GM12878 (cell line): ENCODE measurements at regions not wholly inside any gene's neighbourhood (a gene's known extent, or its start where the extent isn't known, plus 50 kb on each side); places are given as distances from the start of the nearest gene placed in this dataset.

ENCODE experiments used
- ATAC-seq: fragments of 200-7000 bp; cut with Tn5 transposase; 3 replicates; pipeline ENCODE4 v1.9.1; 2020; ENCODE audit warnings: mild to moderate bottlenecking, moderate library complexity
- BruUV-seq: library from RNA; stranded (reverse); fragments of 400-500 nt; replicated peaks from 2 replicates; lab custom pipeline; 2021; lab: Mats Ljungman, UMichigan
- CTCF ChIA-PET: fragments of 300-600 bp; sonication (Branson Sonifier 250); formaldehyde crosslinking; extraction: SDS; loops from one replicate; lab custom pipeline; 2021; ENCODE audit warnings: inconsistent platforms; lab: Yijun Ruan, JAX
- POLR2A ChIA-PET: fragments of 350-600 bp; formaldehyde crosslinking; extraction: SDS; loops from one replicate; lab custom pipeline; 2021; ENCODE audit warnings: inconsistent platforms; lab: Charles Lee
- RAD21 ChIA-PET: fragments of 300-600 bp; sonication (Branson Sonifier 250); formaldehyde crosslinking; loops from one replicate; lab custom pipeline; 2023; ENCODE audit warnings: antibody characterized with exemption; ENCODE audit not compliant: unreplicated experiment; lab: Charles Lee
- SMC1A ChIA-PET: fragments of 300-600 bp; sonication (Branson Sonifier 250); formaldehyde crosslinking; loops from one replicate; lab custom pipeline; 2023; ENCODE audit not compliant: unreplicated experiment, uncharacterized antibody; lab: Charles Lee
- DNase-seq: peaks from one replicate; pipeline ENCODE4 v3.0.0-alpha.2; 2011; ENCODE audit warnings: low read depth, low spot score
- FAIRE-seq: peaks from 3 replicates; lab custom pipeline; 2011; peaks lifted over from hg19 to GRCh38; lab: Jason Lieb, UNC
- H2AFZ ChIP-seq: 2 replicates; pipeline ENCODE4 v1.6.0; 2011; ENCODE audit warnings: low read depth, low read length, control low read depth; ENCODE audit not compliant: control insufficient read depth
- H3K27ac ChIP-seq: 2 replicates; pipeline ENCODE4 v1.5.1; 2011; ENCODE audit warnings: control low read depth; ENCODE audit not compliant: control insufficient read depth, insufficient read depth
- H3K27me3 ChIP-seq, 2 experiments: replicated peaks in 1 of 2; 2 replicates each; pipeline versions ENCODE4 v1.6.0 to v1.6.1; 2011; ENCODE audit warnings: low read length in 1 of 2; ENCODE audit not compliant: control insufficient read depth in 2 of 2, insufficient read depth in 2 of 2
- H3K36me3 ChIP-seq, 2 experiments: 2 replicates each; pipeline ENCODE4 v1.5.1; 2011; ENCODE audit warnings: low read length in 1 of 2; ENCODE audit not compliant: control insufficient read depth in 2 of 2, insufficient read depth in 2 of 2
- H3K4me1 ChIP-seq: 2 replicates; pipeline ENCODE4 v1.6.1; 2011; ENCODE audit warnings: mild to moderate bottlenecking, low read length, moderate library complexity, mixed read lengths; ENCODE audit not compliant: control insufficient read depth, insufficient read depth
- H3K4me2 ChIP-seq: 2 replicates; pipeline ENCODE4 v1.6.0; 2011; ENCODE audit warnings: control low read depth; ENCODE audit not compliant: control insufficient read depth, insufficient read depth
- H3K4me3 ChIP-seq: fragments of 200-600 bp; sonication (generic); 2 replicates; pipeline ENCODE4 v1.5.1; 2016
- H3K79me2 ChIP-seq: 2 replicates; pipeline ENCODE4 v1.6.0; 2011; ENCODE audit warnings: low read length; ENCODE audit not compliant: control insufficient read depth, insufficient read depth
- H3K9ac ChIP-seq: 2 replicates; pipeline ENCODE4 v1.8.0; 2011; ENCODE audit warnings: low read length, control low read depth, mixed read lengths; ENCODE audit not compliant: control insufficient read depth, insufficient read depth
- H3K9me3 ChIP-seq: replicated peaks from 3 replicates; pipeline ENCODE4 v1.5.1; 2011; ENCODE audit warnings: mild to moderate bottlenecking, low read length; ENCODE audit not compliant: control insufficient read depth, insufficient read depth
- H4K20me1 ChIP-seq: 2 replicates; pipeline ENCODE4 v1.6.0; 2011; ENCODE audit not compliant: control insufficient read depth, insufficient read depth
- TCF12 ChIP-seq: IDR thresholded peaks from 2 replicates; pipeline ENCODE4 v1.6.1; 2011; ENCODE audit warnings: low read depth, mild to moderate bottlenecking, low read length
- ZNF622 ChIP-seq: fragments of 450-650 bp; IDR thresholded peaks from 2 replicates; pipeline ENCODE4 v1.6.1; 2017; ENCODE audit warnings: mild to moderate bottlenecking, inconsistent platforms
- WGBS: methylation state at CpG from one replicate; pipeline ENCODE4 v1.1.6; 2016; ENCODE audit warnings: low lambda C conversion rate; ENCODE audit not compliant: insufficient replicate concordance, insufficient coverage; ENCODE audit errors: missing lambda C conversion rate; 5-methylcytosine and 5-hydroxymethylcytosine counted together
- in situ Hi-C: fragments of 300-500 bp; cut with MboI; formaldehyde crosslinking; loops from 9 replicates; pipeline ENCODE4 v1.14.3; 2018; ENCODE audit warnings: mixed read lengths
- intact Hi-C: fragments of 100-400 bp; cut with micrococcal nuclease; formaldehyde crosslinking; loops from one replicate; pipeline ENCODE4 v1.14.2; 2022; ENCODE audit not compliant: unreplicated experiment
- TF ChIP-seq, protein P1 (sequence below): fragments of 450-650 bp; IDR thresholded peaks from 2 replicates; pipeline ENCODE4 v1.6.1; 2017; ENCODE audit warnings: borderline replicate concordance
- TF ChIP-seq, protein P2 (sequence below): fragments of 450-650 bp; IDR thresholded peaks from 2 replicates; pipeline ENCODE4 v1.6.1; 2016; ENCODE audit warnings: mild to moderate bottlenecking

DNA sequence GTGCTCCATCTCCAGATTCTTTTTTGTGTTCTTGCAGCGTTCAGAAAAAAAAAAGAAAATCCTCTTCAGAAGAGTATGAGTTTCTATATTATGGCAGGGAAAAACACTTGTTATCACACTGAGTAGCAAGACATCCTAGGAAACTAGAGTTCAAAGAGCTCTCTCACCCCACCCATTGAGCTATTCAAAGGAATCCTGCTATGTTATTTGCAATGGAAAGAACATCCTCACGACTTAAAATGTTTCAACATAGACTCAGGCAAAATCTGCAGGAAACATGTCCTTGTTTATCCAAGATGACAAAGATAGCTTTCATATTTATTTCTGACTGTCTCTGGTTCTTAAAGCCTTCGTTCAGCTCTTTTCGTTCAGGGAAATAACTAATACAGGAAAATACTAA, 331.6 kb upstream of the ANO5 start (continued):
- TF ChIP-seq, protein P1, sequence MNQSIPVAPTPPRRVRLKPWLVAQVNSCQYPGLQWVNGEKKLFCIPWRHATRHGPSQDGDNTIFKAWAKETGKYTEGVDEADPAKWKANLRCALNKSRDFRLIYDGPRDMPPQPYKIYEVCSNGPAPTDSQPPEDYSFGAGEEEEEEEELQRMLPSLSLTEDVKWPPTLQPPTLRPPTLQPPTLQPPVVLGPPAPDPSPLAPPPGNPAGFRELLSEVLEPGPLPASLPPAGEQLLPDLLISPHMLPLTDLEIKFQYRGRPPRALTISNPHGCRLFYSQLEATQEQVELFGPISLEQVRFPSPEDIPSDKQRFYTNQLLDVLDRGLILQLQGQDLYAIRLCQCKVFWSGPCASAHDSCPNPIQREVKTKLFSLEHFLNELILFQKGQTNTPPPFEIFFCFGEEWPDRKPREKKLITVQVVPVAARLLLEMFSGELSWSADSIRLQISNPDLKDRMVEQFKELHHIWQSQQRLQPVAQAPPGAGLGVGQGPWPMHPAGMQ, result no peak
- TF ChIP-seq, protein P2, sequence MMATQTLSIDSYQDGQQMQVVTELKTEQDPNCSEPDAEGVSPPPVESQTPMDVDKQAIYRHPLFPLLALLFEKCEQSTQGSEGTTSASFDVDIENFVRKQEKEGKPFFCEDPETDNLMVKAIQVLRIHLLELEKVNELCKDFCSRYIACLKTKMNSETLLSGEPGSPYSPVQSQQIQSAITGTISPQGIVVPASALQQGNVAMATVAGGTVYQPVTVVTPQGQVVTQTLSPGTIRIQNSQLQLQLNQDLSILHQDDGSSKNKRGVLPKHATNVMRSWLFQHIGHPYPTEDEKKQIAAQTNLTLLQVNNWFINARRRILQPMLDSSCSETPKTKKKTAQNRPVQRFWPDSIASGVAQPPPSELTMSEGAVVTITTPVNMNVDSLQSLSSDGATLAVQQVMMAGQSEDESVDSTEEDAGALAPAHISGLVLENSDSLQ, result no peak
- no peak for TF ChIP-seq TCF12
- TF ChIP-seq, all 136 proteins: peak for 0

DNA sequence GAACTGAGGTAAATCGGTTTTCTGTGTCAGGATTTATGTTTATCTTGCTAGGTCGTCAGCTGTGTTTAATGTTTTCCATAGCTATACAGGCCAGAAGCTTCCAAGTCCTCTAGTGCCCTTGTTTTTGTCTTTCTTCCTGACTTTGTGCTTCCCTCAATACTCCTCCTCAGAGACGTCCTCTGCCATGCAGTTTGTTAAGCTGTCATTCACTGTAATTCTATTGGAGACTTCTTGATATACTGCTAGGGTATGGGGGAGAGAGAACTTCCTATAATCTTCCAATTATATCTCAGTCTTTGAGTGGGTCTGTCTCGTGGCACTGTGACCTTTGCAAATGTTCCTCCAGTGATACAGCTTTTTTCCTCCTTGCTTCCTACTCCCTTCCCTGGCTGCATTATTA, 327.3 kb upstream of the ANO5 start:
- no peak for FAIRE-seq
- CTCF ChIA-PET, result interaction anchor here (2.2 kb wide), 1 partner anchor 13 kb away, joined by 8 read pairs; no protein-coding TSS in a partner anchor
- no peaks in the 10 kb centered on the region for H3K79me2 ChIP-seq

More for the DNA sequence above, 327.3 kb upstream of the ANO5 start:
- RAD21 ChIA-PET, result interaction anchor here (0.7 kb wide), 1 partner anchor 119 kb away, joined by 4 read pairs; no protein-coding TSS in a partner anchor
- no peaks in the 10 kb centered on the region for H3K36me3 ChIP-seq
- no peaks in the 10 kb centered on the region for H3K27me3 ChIP-seq
- no peak overlapping the region for H3K4me2 ChIP-seq
- no peaks in the 10 kb centered on the region for H4K20me1 ChIP-seq
- H3K9me3 ChIP-seq, result no peaks in the 10 kb centered on the region
- H2AFZ ChIP-seq, result no peak overlapping the region
- no TSS peak for BruUV-seq
- ATAC-seq, result no peak
- WGBS, result 1% methylated on average over 4 of the region's 4 CpGs
- POLR2A ChIA-PET, result interaction anchor here (1.4 kb wide), 1 partner anchor 13 kb away, joined by 3 read pairs; no protein-coding TSS in a partner anchor
- no peak overlapping the region for H3K9ac ChIP-seq
- intact Hi-C loops (no loop called here), in situ Hi-C loops (no loop called here)
- no peak for DNase-seq
- TF ChIP-seq ZNF622, result no peak
- no peaks in the 10 kb centered on the region for H3K4me1 ChIP-seq
- no peak overlapping the region for H3K27ac ChIP-seq
- no peak overlapping the region for H3K4me3 ChIP-seq
- SMC1A ChIA-PET, result no interaction called here
